DMS53 (cell line): ENCODE measurements at regions not wholly inside any gene's neighbourhood (a gene's known extent, or its start where the extent isn't known, plus 50 kb on each side); places are given as distances from the start of the nearest gene placed in this dataset.
A peak's percentile ranks its signal among the peaks of the same experiment; 100 is the strongest.
"Not testable (repeated sequence)": the region's sequence is repeated elsewhere in the genome, so short reads cannot be mapped to it uniquely, and the experiment has no call there.

Experiments used
- DNase-seq: peaks from one replicate; lab custom pipeline; 2025; lab: John Stamatoyannopoulos, UW

DNA sequence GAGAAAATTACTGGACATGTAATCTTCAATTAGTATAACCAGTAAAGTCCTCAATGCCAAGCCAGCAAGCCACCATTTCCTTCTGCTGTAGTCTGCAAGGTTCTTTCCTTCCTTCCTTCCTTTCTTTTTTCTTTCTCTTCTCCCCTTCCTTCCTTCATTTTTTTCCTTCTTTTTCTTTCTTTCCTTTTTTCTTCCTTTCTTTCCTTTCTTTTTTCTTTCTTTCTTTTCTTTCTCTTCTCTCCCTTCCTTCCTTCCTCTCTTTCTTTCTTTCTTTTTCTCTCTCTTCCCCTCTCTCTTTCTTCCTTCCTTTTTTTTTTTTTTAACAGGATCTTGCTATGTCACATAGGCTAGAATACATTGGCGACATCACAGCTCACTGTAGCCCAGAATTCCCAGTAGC lies 369.8 kb downstream of the SEMA3D start:
- DNase-seq = no peak

GRCh38 chr7:84813376-84813775 lies 373.5 kb downstream of the SEMA3D start:
- no peak for DNase-seq

DNA sequence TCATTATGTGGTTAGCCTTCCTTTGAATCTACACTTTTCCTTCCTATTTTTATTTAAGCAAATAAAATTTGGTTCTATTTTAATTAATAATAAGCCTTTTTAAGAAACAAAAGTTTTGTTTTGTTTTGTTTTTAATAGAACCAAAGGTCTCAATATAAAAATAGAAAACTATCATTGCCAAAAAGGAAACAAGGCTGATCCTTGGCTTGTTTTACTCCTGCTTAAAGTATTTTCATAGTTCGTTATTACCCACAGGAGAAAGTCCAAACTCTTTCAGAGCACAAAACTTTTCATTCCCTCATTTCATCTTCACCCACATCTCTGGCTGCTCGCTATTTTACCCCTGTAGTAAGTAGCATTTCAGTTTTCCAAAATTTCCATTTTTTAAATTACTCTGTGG lies 374.8 kb downstream of the SEMA3D start:
- DNase-seq = no peak

- DNase-seq = no peak
Observed at GRCh38 chr7:84811362-84811761, 375.5 kb downstream of the SEMA3D start.

DNA sequence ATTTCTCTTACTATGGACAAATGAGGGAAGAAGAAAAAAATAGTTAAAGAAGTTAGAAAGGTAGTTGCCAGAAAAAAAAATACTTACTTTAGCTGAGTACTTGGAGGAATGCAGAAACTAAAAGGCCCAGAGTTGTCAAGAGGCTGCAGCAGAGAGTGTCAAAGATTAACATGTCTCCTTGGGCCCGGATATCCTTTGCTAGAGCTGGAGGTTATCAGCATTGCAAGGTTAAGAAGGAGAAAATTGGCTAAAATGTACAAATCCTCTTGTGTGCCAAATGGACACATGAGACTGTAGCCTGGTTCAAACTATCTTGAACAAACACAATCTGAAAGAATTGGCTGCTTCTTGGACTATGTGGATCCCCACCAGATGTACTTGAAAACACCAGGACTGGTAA lies 377.0 kb downstream of the SEMA3D start:
- DNase-seq = no peak

GRCh38 chr7:84803979-84804378 lies 382.9 kb downstream of the SEMA3D start:
- DNase-seq = no peak

DNA sequence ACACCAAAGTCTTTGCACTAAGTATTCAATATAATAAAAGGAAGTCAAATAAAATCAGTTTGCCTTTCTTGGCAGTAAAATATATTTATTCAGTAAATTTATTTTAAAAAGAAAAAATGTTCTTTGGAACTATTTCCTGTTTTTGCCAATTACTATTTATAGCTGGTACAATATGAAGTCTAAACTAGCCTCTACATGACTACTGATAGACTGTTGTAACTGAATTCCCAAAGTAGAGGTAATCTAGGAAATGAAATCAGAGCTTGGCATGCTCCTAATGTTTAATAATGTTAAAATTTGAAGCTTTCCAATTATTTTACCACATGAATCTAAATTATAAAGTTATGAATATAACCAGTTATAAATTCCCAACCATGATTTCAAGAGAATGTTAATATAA lies 385.5 kb downstream of the SEMA3D start:
- DNase-seq = no peak

DNA sequence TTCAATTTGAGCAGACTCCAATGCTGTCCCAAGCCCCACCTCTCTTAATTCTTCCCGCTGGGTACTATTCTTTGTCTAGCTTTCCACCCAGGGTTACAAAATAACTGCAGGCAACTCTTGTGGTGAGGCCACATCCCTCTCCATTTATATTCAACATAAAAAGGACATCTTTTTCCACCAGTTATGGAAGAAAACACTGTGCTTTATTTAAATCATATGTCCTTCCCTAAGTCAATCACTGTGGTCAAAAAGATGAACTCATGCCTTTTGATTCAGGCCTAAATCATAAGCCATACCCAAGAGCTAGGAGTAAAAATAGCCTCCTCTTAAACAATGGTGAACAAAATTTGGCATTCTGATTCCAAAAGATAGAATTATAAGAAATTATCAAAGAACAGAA lies 386.0 kb downstream of the SEMA3D start:
- DNase-seq = no peak

GRCh38 chr7:84799106-84799505 lies 387.8 kb downstream of the SEMA3D start:
- DNase-seq = no peak

- no peak for DNase-seq
Observed at GRCh38 chr7:84792231-84792893, 394.5 kb downstream of the SEMA3D start.

DNA sequence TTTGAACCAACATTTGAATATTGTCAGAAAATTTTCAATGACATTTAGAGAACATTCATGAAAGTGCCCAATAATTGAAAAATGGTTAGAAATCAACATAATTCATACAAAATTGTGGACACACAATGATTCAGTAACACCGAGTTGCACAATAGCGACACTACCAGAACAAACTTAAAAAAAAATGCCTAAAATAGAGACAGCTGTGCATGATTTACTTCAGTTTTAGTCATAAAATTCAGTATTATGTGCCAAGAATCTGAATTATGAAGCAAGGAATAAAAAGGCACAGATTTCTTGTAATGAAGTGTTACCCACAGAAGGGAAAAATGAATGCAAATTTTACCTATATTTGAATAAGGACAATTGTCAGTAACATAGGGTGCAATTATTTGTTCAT lies 396.0 kb downstream of the SEMA3D start:
- no peak for DNase-seq

GRCh38 chr7:84786073-84786472 lies 400.8 kb downstream of the SEMA3D start:
- DNase-seq = peak; percentile 34

DNA sequence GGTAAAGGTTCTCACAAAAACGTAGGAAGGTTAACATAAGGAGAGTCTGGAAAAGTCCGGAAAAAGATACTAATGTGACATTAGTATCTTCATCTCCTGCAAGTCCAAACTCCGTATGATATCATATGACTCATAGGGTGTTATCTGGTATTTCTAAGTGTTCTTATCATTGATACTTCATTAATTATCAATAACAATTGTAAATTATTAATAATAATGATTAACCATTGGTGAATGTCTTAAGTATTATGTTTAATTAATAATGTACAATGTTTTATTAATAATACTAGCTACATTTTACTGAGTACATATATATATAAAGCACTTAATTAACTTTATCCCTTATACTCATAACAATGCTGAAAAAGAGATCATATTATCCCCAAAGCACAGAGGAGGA lies 402.4 kb downstream of the SEMA3D start:
- no peak for DNase-seq

DNA sequence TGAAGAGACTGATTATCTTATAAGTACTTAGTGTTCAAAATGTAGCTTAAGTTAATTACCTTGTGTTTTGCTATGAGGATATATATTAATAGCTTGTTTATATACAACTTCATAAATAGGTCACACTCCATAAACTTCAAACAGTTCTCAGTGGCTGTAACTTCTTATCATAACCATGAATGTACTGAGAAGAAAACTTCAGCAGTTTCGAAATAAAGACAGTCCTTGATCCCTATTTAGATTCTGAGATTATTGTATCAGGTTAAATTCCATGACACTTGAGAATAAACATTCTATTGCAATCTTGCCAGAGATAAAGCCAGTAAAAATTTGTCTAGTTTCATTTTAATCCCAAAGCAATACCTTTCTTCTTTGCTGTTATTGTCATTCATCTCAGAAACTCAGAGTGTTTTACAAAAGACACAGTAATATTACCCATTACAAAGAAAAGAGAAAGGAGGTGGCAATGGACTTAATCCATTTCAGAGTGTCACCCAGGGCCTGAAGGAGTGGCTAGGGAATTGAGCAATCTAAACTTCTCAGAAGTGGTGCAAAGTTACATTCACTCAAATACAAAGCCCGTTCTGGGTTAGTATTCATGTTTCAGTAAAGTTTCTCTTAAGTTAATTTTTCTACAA lies 403.6 kb downstream of the SEMA3D start:
- DNase-seq = no peak

DNA sequence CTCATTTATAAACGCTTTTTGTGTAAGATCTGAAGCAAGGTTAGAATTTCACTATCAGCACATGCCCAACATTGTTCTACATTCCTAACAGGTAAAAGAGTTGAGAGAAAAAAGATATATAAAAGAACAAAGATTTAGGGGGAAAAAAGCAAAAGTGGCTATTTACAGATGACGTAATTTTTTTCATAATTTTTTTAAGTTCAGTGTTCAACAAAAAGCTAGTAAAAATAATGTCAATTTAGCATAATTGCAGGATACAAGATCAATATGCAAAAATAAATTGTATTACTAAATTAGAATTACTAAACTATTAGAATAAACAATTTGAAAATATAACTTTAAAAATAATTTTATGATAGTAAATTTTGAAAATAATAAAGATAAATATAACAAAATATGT lies 405.0 kb downstream of the SEMA3D start:
- DNase-seq = no peak

DNA sequence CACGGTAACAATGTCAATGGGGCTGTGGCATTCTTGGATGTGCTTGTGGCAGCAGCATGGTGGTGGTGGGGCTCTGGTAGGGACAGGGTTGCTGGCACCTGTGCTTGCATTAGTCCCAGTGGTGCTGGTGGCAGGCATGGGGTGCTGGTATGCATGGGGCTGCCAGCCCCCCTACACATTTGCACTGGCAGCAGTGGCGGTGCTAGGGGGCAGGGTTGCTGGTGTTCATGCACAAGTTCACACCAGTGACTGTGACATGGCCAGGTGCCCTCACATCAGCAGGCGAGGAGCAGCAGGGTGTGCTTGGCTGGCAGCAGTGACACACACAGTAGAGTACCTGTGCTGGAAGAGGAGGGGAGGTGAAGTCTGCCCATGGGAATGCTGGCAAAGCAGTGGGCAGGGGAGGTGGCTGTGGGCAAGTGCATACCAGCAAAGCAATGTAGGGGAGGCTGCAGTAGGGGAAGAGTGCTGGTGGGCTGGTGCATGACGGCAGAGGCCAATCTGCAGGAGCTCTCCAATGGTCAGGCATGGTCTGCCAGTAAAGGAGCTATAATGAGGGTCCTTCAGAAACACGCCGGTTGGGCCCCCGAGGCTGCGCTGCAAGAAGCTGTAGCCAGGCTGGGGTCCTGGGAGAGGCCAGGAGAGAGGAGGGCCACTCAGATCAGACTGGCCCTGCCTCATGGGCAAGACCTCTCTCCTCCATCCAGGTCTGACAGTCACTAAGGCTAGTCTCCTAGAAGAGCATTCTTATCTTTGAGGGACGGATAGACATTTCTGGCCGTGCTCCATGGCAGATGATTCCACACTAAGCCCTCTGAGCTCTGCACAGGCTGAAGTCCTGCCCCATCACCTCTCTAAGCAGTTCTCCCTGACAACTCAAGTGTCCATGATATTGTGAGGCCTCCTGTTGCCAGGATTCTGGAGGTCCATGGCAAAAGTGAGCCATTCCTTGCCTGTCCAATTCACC lies 406.4 kb downstream of the SEMA3D start:
- DNase-seq = no peak

DNA sequence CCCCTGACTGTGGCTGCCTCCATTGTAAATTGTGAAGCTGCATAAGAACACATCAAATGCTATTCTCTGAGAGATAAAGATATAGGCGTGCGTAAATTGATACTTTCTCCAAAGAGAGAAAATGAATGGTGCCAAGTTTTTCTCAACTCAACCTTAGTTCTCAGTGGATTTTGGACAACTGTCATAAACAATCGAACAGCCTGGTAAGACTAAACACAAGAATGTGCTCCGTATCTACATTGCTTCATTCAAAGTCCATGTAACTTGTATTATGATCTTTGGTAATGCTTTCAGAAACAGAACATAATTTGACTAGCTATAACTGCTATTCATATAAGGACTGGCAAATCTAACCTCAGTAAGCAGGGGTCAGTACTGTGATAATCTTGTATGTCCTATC lies 429.1 kb downstream of the SEMA3D start:
- DNase-seq = no peak

- no peak for DNase-seq
Observed at GRCh38 chr7:84746353-84746752, 440.5 kb downstream of the SEMA3D start.

DNA sequence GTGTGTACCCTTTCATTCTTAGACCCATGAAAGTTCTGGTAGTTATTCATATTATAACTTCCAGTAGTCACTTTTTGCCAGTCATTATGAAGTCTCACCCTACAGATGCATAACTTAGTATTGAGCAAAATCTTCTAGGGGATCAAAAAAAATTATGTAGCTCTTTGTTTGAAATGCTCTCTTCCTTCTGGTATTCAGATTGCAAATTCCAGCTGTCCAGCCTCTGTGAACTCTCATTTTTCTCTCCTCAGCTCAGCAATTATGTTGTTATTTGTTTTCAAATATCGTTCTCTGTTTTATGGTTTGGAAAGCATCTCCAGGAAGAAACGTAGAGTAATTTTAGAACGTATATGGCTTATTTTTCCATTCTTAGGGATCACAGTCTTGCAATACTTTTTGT lies 442.5 kb downstream of the SEMA3D start:
- no peak for DNase-seq

- DNase-seq = no peak
Observed at GRCh38 chr7:84738583-84739150, 448.2 kb downstream of the SEMA3D start.

GRCh38 chr7:84735677-84736076 lies 451.2 kb downstream of the SEMA3D start:
- no peak for DNase-seq

DNA sequence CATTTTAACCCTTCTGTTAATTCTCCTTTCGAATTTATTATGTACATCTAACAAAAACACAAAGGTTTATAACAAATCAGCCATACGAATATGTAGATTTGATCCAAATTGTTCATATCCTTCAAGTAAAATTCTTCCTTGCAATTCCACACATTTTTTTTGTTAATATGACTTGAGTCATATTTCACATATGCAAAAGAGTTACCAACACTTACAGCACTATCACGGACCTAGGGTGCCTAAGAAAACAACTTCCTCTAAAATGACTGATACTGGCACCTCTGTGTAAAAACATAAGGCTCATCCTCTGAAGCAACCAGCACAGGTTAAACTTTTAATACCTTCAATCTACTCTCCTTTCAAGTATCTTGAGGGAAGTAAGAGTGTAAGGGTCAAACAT lies 451.8 kb downstream of the SEMA3D start:
- DNase-seq = no peak

- not testable (repeated sequence) for DNase-seq
Observed at GRCh38 chr7:84733976-84734375, 452.9 kb downstream of the SEMA3D start.
